IMR-90 (cell line): ENCODE measurements at regions not wholly inside any gene's neighbourhood (a gene's known extent, or its start where the extent isn't known, plus 50 kb on each side); places are given as distances from the start of the nearest gene placed in this dataset.

Experiments
- ATAC-seq: fragments of 200-7000 bp; cut with Tn5 transposase; 2 replicates; pipeline ENCODE4 v1.9.1; 2020; ENCODE audit warnings: low read depth, mild to moderate bottlenecking, moderate library complexity
- BruUV-seq: library from RNA; stranded (reverse); fragments of 400-500 nt; replicated peaks from 2 replicates; lab custom pipeline; 2021; lab: Mats Ljungman, UMichigan
- CTCF ChIA-PET: fragments of 300-600 bp; formaldehyde crosslinking; extraction: SDS; loops from one replicate; lab custom pipeline; 2021; ENCODE audit warnings: antibody characterized with exemption; lab: Yijun Ruan, JAX
- POLR2A ChIA-PET: fragments of 300-600 bp; sonication (Branson Sonifier 250); formaldehyde crosslinking; loops from one replicate; lab custom pipeline; 2022; ENCODE audit warnings: antibody characterized with exemption; ENCODE audit not compliant: unreplicated experiment; lab: Charles Lee
- DNase-seq: peaks from one replicate; pipeline ENCODE4 v3.0.0; 2013
- H2AFZ ChIP-seq: replicated peaks from 2 replicates; pipeline ENCODE3; 2013; ENCODE audit warnings: low read length, mild to moderate bottlenecking; ENCODE audit not compliant: poor library complexity
- H2AK5ac ChIP-seq: 2 replicates; pipeline ENCODE4 v1.6.1; 2013; ENCODE audit warnings: low read depth, low read length, inconsistent platforms
- H2AK9ac ChIP-seq: replicated peaks from 2 replicates; pipeline ENCODE3; 2013; ENCODE audit warnings: mild to moderate bottlenecking, low read depth, low read length, moderate library complexity; ENCODE audit not compliant: poor library complexity
- H2BK120ac ChIP-seq: 2 replicates; pipeline ENCODE4 v1.6.1; 2013; ENCODE audit warnings: low read depth, low read length, inconsistent platforms
- H2BK15ac ChIP-seq: 3 replicates; pipeline ENCODE4 v1.6.1; 2013; ENCODE audit warnings: low read depth, low read length, inconsistent platforms
- H2BK20ac ChIP-seq: 2 replicates; pipeline ENCODE4 v1.6.1; 2013; ENCODE audit warnings: low read depth, mild to moderate bottlenecking, inconsistent platforms, low read length, moderate library complexity
- H2BK5ac ChIP-seq: 2 replicates; pipeline ENCODE4 v1.6.1; 2013; ENCODE audit warnings: mild to moderate bottlenecking, low read depth, low read length, inconsistent platforms; ENCODE audit not compliant: poor library complexity, severe bottlenecking
- H3K14ac ChIP-seq: replicated peaks from 2 replicates; pipeline ENCODE4 v1.6.1; 2013; ENCODE audit warnings: low read depth, low read length, inconsistent platforms
- H3K18ac ChIP-seq: 2 replicates; pipeline ENCODE4 v1.6.1; 2013; ENCODE audit warnings: low read depth, low read length, control low read depth
- H3K23ac ChIP-seq: 2 replicates; pipeline ENCODE4 v1.6.1; 2013; ENCODE audit warnings: low read depth, low read length, inconsistent platforms
- H3K27ac ChIP-seq: 2 replicates; pipeline ENCODE4 v1.5.1; 2013; ENCODE audit warnings: mild to moderate bottlenecking, control low read depth, low read length; ENCODE audit not compliant: insufficient read depth
- H3K27me3 ChIP-seq: 2 replicates; pipeline ENCODE4 v1.6.1; 2013; ENCODE audit warnings: low read length; ENCODE audit not compliant: control insufficient read depth, insufficient read depth
- H3K36me3 ChIP-seq: 2 replicates; pipeline ENCODE4 v1.6.1; 2013; ENCODE audit warnings: low read length, mixed read lengths; ENCODE audit not compliant: control insufficient read depth, insufficient read depth
- H3K4ac ChIP-seq: 2 replicates; pipeline ENCODE4 v1.6.1; 2013; ENCODE audit warnings: low read depth, low read length, inconsistent platforms
- H3K4me1 ChIP-seq: 2 replicates; pipeline ENCODE4 v1.6.1; 2013; ENCODE audit warnings: low read length, mixed read lengths; ENCODE audit not compliant: control insufficient read depth, insufficient read depth
- H3K4me2 ChIP-seq: 2 replicates; pipeline ENCODE4 v1.6.1; 2013; ENCODE audit warnings: low read depth, mild to moderate bottlenecking, control low read depth, low read length, moderate library complexity
- H3K4me3 ChIP-seq: 2 replicates; pipeline ENCODE4 v1.5.1; 2013; ENCODE audit warnings: low read depth, mild to moderate bottlenecking, control low read depth, low read length, moderate library complexity; ENCODE audit not compliant: insufficient read depth
- H3K56ac ChIP-seq: 2 replicates; pipeline ENCODE4 v1.6.1; 2013; ENCODE audit warnings: low read length, inconsistent platforms; ENCODE audit not compliant: insufficient read depth; ENCODE audit errors: extremely low read depth
- H3K79me1 ChIP-seq, 2 experiments: 2 replicates each; pipeline ENCODE4 v1.6.1; 2013; ENCODE audit warnings: low read length in 2 of 2, inconsistent platforms in 1 of 2, low read depth in 1 of 2
- H3K9ac ChIP-seq: 2 replicates; pipeline ENCODE4 v1.6.1; 2013; ENCODE audit warnings: low read depth, low read length, control low read depth
- H3K9me1 ChIP-seq: 2 replicates; pipeline ENCODE4 v1.6.1; 2013; ENCODE audit warnings: low read length, inconsistent platforms; ENCODE audit not compliant: insufficient read depth
- H3K9me3 ChIP-seq: 2 replicates; pipeline ENCODE4 v1.6.1; 2013; ENCODE audit warnings: low read length; ENCODE audit not compliant: control insufficient read depth, insufficient read depth
- H4K20me1 ChIP-seq: 2 replicates; pipeline ENCODE4 v1.6.1; 2013; ENCODE audit warnings: low read length, inconsistent platforms; ENCODE audit not compliant: insufficient read depth
- H4K5ac ChIP-seq: 2 replicates; pipeline ENCODE4 v1.6.1; 2013; ENCODE audit warnings: mild to moderate bottlenecking, low read depth, low read length, control low read depth
- H4K8ac ChIP-seq, 2 experiments: 2 replicates each; pipeline ENCODE4 v1.6.1; 2013; ENCODE audit warnings: low read depth in 2 of 2, low read length in 2 of 2, control low read depth in 1 of 2, inconsistent platforms in 1 of 2
- H4K91ac ChIP-seq: 2 replicates; pipeline ENCODE4 v1.6.1; 2013; ENCODE audit warnings: low read depth, low read length, inconsistent platforms; ENCODE audit not compliant: insufficient read depth
- NFE2L2 ChIP-seq: fragments of 150-350 bp; IDR thresholded peaks from 2 replicates; pipeline ENCODE4 v1.6.1; 2016; ENCODE audit warnings: low read depth, mild to moderate bottlenecking, low read length
- POLR2A ChIP-seq: IDR thresholded peaks from 2 replicates; pipeline ENCODE4 v1.6.1; 2012; ENCODE audit warnings: mild to moderate bottlenecking, low read depth, low read length
- RAD21 ChIP-seq: IDR thresholded peaks from 2 replicates; pipeline ENCODE4 v1.6.1; 2012; ENCODE audit warnings: low read length, improper control_type of control experiment
- SMC3 ChIP-seq: fragments of 150-350 bp; IDR thresholded peaks from 2 replicates; pipeline ENCODE4 v1.6.1; 2016; ENCODE audit warnings: low read depth, mild to moderate bottlenecking, antibody characterized with exemption, low read length, moderate library complexity
- WGBS, 2 experiments: methylation state at CpG; one replicate each; pipeline versions ENCODE4 v1.1.5 to v1.1.7; 2013; ENCODE audit warnings: missing lambda C conversion rate in 2 of 2; ENCODE audit not compliant: insufficient read length in 1 of 2; ENCODE audit errors: extremely low coverage in 2 of 2; 5-methylcytosine and 5-hydroxymethylcytosine counted together
- dilution Hi-C: fragments of 300-500 bp; cut with HindIII; formaldehyde crosslinking; loops from one replicate; pipeline ENCODE4 v1.14.3; 2018; ENCODE audit warnings: low sequenced_read_pairs; ENCODE audit not compliant: unreplicated experiment
- in situ Hi-C: fragments of 300-500 bp; cut with MboI; formaldehyde crosslinking; loops from 3 replicates; pipeline ENCODE4 v1.14.3; 2019; ENCODE audit warnings: low sequenced_read_pairs, inconsistent platforms, mixed read lengths
- intact Hi-C: fragments of 100-400 bp; cut with micrococcal nuclease; formaldehyde crosslinking; loops from 2 replicates; pipeline ENCODE4 v1.10.0; 2022
- TF ChIP-seq, protein P1 (sequence below): fragments of 150-350 bp; IDR thresholded peaks from 2 replicates; pipeline ENCODE4 v1.6.1; 2017; ENCODE audit warnings: mild to moderate bottlenecking, antibody characterized with exemption, low read length, low read depth
- TF ChIP-seq, protein P2 (sequence below): fragments of 150-350 bp; IDR thresholded peaks from 2 replicates; pipeline ENCODE4 v1.6.1; 2016; ENCODE audit warnings: low read depth, mild to moderate bottlenecking, low read length, moderate library complexity, borderline replicate concordance
- TF ChIP-seq, protein P3 (sequence below): conservative IDR thresholded peaks from 2 replicates; pipeline ENCODE4 v1.5.1; 2012; ENCODE audit warnings: mild to moderate bottlenecking, low read depth, low read length, improper control_type of control experiment

DNA sequence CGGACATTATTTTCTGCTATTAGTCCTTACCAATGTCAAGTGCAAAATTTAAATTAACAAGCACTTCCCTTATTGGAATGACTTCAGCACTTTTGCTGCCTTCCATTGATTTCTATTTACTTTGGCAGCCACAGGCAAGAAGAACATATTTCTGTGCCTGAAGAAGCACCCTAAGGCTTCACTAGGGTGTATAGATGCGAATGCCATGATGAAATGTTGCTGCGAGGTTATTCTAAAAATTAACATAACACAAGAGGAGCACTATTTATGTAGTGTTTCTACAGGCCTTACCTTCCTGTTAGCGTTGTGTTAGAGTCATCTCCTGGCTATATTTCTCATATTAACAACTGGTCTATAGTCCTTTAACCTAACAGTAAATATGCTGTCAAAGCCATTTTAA, 365.0 kb upstream of the HNRNPA3 start:
- TF ChIP-seq SMC3 (no peak), RAD21 (no peak), NFE2L2 (no peak), POLR2A (no peak)
- TF ChIP-seq, protein P1, sequence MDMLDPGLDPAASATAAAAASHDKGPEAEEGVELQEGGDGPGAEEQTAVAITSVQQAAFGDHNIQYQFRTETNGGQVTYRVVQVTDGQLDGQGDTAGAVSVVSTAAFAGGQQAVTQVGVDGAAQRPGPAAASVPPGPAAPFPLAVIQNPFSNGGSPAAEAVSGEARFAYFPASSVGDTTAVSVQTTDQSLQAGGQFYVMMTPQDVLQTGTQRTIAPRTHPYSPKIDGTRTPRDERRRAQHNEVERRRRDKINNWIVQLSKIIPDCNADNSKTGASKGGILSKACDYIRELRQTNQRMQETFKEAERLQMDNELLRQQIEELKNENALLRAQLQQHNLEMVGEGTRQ = no peak
- TF ChIP-seq, protein P2, sequence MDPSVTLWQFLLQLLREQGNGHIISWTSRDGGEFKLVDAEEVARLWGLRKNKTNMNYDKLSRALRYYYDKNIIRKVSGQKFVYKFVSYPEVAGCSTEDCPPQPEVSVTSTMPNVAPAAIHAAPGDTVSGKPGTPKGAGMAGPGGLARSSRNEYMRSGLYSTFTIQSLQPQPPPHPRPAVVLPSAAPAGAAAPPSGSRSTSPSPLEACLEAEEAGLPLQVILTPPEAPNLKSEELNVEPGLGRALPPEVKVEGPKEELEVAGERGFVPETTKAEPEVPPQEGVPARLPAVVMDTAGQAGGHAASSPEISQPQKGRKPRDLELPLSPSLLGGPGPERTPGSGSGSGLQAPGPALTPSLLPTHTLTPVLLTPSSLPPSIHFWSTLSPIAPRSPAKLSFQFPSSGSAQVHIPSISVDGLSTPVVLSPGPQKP = no peak
- TF ChIP-seq, protein P3, sequence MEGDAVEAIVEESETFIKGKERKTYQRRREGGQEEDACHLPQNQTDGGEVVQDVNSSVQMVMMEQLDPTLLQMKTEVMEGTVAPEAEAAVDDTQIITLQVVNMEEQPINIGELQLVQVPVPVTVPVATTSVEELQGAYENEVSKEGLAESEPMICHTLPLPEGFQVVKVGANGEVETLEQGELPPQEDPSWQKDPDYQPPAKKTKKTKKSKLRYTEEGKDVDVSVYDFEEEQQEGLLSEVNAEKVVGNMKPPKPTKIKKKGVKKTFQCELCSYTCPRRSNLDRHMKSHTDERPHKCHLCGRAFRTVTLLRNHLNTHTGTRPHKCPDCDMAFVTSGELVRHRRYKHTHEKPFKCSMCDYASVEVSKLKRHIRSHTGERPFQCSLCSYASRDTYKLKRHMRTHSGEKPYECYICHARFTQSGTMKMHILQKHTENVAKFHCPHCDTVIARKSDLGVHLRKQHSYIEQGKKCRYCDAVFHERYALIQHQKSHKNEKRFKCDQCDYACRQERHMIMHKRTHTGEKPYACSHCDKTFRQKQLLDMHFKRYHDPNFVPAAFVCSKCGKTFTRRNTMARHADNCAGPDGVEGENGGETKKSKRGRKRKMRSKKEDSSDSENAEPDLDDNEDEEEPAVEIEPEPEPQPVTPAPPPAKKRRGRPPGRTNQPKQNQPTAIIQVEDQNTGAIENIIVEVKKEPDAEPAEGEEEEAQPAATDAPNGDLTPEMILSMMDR = no peak
- CTCF ChIA-PET = no interaction called here
- WGBS, 2 experiments = 40% methylated on average over 1 of the region's 4 CpGs; no CpG with 5 or more reads in 1 of the 2 experiments

More for the DNA sequence above, 365.0 kb upstream of the HNRNPA3 start:
- Histone ChIP-seq H3K4me2 (no peak overlapping the region), H2AK9ac (no peak overlapping the region), H2AK5ac (no peak overlapping the region), H3K27me3 (no peaks in the 10 kb centered on the region), H4K8ac (no peak overlapping the region), H3K4me1 (no peaks in the 10 kb centered on the region), H3K18ac (no peak overlapping the region), H3K9me3 (no peaks in the 10 kb centered on the region), H3K79me1 (no peaks in the 10 kb centered on the region), H2AFZ (no peak overlapping the region), H3K27ac (no peak overlapping the region), H3K9me1 (no peaks in the 10 kb centered on the region), H2BK5ac (no peak overlapping the region), H3K4ac (no peak overlapping the region), H3K23ac (no peak overlapping the region), H4K5ac (no peak overlapping the region), H3K14ac (no peak overlapping the region), H2BK120ac (no peak overlapping the region), H4K20me1 (no peaks in the 10 kb centered on the region), H2BK15ac (no peak overlapping the region), H3K4me3 (no peak overlapping the region), H3K9ac (no peak overlapping the region), H3K36me3 (no peaks in the 10 kb centered on the region), H3K56ac (no peak overlapping the region), H4K91ac (no peak overlapping the region), H2BK20ac (no peak overlapping the region)
- POLR2A ChIA-PET = no interaction called here
- DNase-seq (no peak), ATAC-seq (no peak)
- dilution Hi-C loops (no loop called here), in situ Hi-C loops (no loop called here), intact Hi-C loops (loop anchor here (2.0 kb wide), 1 partner anchor 21 kb away; no protein-coding TSS in a partner anchor)
- BruUV-seq = no TSS peak
